ENCODE measurements at regions not wholly inside any gene's neighbourhood (a gene's known extent, or its start where the extent isn't known, plus 50 kb on each side); places are given as distances from the start of the nearest gene placed in this dataset.

- no peak for TF ChIP-seq CTCF (conservative IDR thresholded peaks at IDR 0.05 in 1 of 2, IDR thresholded peaks at IDR 0.05 in 1 of 2; ENCODE audit: extremely low read depth in 1 of 2, insufficient read depth in 1 of 2, low read depth in 1 of 2, low read length in 2 of 2)
- TF ChIP-seq EZH2 (IDR thresholded peaks at IDR 0.05; ENCODE audit: borderline replicate concordance, low read length) = no peak
Observed at GRCh38 chr4:176858839-176859238, 66.1 kb upstream of the VEGFC start.

Data from mammary epithelial cell (primary cell).